Pancreas (tissue), 10 donors: ENCODE measurements at regions not wholly inside any gene's neighbourhood (a gene's known extent, or its start where the extent isn't known, plus 50 kb on each side); places are given as distances from the start of the nearest gene placed in this dataset.

Experiments
- ATAC-seq, 4 donors: fragments of 200-7000 bp; cut with Tn5 transposase; one replicate each; pipeline versions ENCODE4 v1.8.0 to v1.9.1; 2020; ENCODE audit warnings: mild to moderate bottlenecking in 4 of 4, moderate library complexity in 4 of 4
- DNase-seq, 6 donors: peaks; one replicate each; pipeline ENCODE4 v3.0.0-alpha.2; 2020
- FAIRE-seq: peaks from 2 replicates; lab custom pipeline; 2012; peaks lifted over from hg19 to GRCh38; lab: Jason Lieb, UNC
- H3K27ac ChIP-seq, 4 donors: fragments of 200-600 bp; sonication (generic); 1 replicate in 3 of 4; 2 replicates in 1 of 4; pipeline versions ENCODE4 v1.5.0 to v1.8.0; 2020
- H3K27me3 ChIP-seq, 4 donors: fragments of 200-600 bp; one replicate each; pipeline ENCODE4 v1.8.0; 2021
- H3K36me3 ChIP-seq, 3 donors: fragments of 200-600 bp; sonication (generic) in 1 of 3; one replicate each; pipeline versions ENCODE4 v1.5.0 to v1.8.0; 2020 to 2021
- H3K4me1 ChIP-seq, 3 donors: fragments of 200-600 bp; one replicate each; pipeline ENCODE4 v1.8.0; 2021
- H3K4me3 ChIP-seq, 4 donors: fragments of 200-600 bp; sonication (generic) in 2 of 4; one replicate each; pipeline versions ENCODE4 v1.5.0 to v1.8.0; 2020 to 2021
- H3K9me3 ChIP-seq, 4 donors: fragments of 200-600 bp; one replicate each; pipeline ENCODE4 v1.8.0; 2021
- CTCF ChIP-seq, 4 donors: fragments of 200-600 bp; sonication (generic) in 3 of 4; IDR thresholded peaks; one replicate each; pipeline versions ENCODE4 v1.5.0 to v1.8.0; 2021; ENCODE audit warnings: antibody characterized with exemption in 4 of 4
- WGBS, 2 donors: extraction: QIAGEN DNeasy Blood & Tissue Kit; methylation state at CpG; one replicate each; pipeline ENCODE4 v1.1.7; 2013; 5-methylcytosine and 5-hydroxymethylcytosine counted together
- intact Hi-C, 3 donors: fragments of 100-400 bp; cut with DNase I; formaldehyde crosslinking; loops; one replicate each; pipeline versions ENCODE4 v1.11.1 to v1.14.2; 2022
- donor health status: healthy with polysubstance abuse.
- donor health status: DM: no; HTN: no; CAD: no; lungs with moderate emphysema.
- donor health status: DM: no; HTN: no; CAD: no.
- donor health status: control.
- donor health status: control.
- donor health status: Bipolar disorder and iron deficiency.
- donor health status: DM: yes; HTN: yes; CAD: no.
- donor health status: DM: no; HTN: no; CAD: no.
- donor health status: DM: no; HTN: no; CAD: no.
- donor health status: DM: yes; HTN: yes; CAD: no.

- intact Hi-C loops: no loop called here
- no peaks in the 10 kb centered on the region for H3K27me3 ChIP-seq
- no peaks in the 10 kb centered on the region for H3K36me3 ChIP-seq
- ATAC-seq (no peak), FAIRE-seq (no peak), DNase-seq (no peak)
- no peak for TF ChIP-seq CTCF (IDR thresholded peaks at IDR 0.05)
- H3K4me1 ChIP-seq: no peaks in the 10 kb centered on the region
- WGBS, 2 donors: 82 to 85% methylated on average over 4 of the region's 4 CpGs
- no peaks in the 10 kb centered on the region for H3K9me3 ChIP-seq
- H3K4me3 ChIP-seq: no peak overlapping the region
- H3K27ac ChIP-seq: no peak overlapping the region
Observed at GRCh38 chr1:34278211-34278610, 101.5 kb downstream of the C1orf94 start.

- FAIRE-seq (no peak), ATAC-seq (no peak), DNase-seq (no peak)
- TF ChIP-seq CTCF (IDR thresholded peaks at IDR 0.05): no peak
- intact Hi-C loops: no loop called here
- Histone ChIP-seq H3K9me3 (no peaks in the 10 kb centered on the region), H3K4me3 (no peak overlapping the region), H3K4me1 (no peaks in the 10 kb centered on the region), H3K27ac (no peak overlapping the region), H3K36me3 (no peaks in the 10 kb centered on the region), H3K27me3 (no peaks in the 10 kb centered on the region)
- WGBS, 2 donors: 63 to 69% methylated on average over 1 of the region's 1 CpG
Observed at GRCh38 chr1:34279971-34280370, 103.3 kb downstream of the C1orf94 start.

- H3K4me1 ChIP-seq: no peaks in the 10 kb centered on the region
- ATAC-seq: no peak
- H3K27me3 ChIP-seq: no peaks in the 10 kb centered on the region
- H3K9me3 ChIP-seq: no peaks in the 10 kb centered on the region
- H3K27ac ChIP-seq: no peak overlapping the region
- TF ChIP-seq CTCF (IDR thresholded peaks at IDR 0.05): no peak
- intact Hi-C loops: no loop called here
- no peak overlapping the region for H3K4me3 ChIP-seq
- no peak for DNase-seq
- WGBS, 2 donors: 59 to 63% methylated on average over 4 of the region's 4 CpGs
- H3K36me3 ChIP-seq: no peaks in the 10 kb centered on the region
- FAIRE-seq: no peak
Observed at GRCh38 chr1:34280509-34280908, 103.8 kb downstream of the C1orf94 start.

- Histone ChIP-seq H3K27me3 (no peaks in the 10 kb centered on the region), H3K4me3 (no peak overlapping the region), H3K27ac (no peak overlapping the region), H3K4me1 (no peaks in the 10 kb centered on the region), H3K36me3 (no peaks in the 10 kb centered on the region), H3K9me3 (no peaks in the 10 kb centered on the region)
- TF ChIP-seq CTCF (IDR thresholded peaks at IDR 0.05): no peak
- ATAC-seq (no peak), DNase-seq (no peak), FAIRE-seq (no peak)
- WGBS, 2 donors: 34 to 38% methylated on average over 3 of the region's 3 CpGs
- intact Hi-C loops: no loop called here
Observed at GRCh38 chr1:34283142-34283541, 106.4 kb downstream of the C1orf94 start.

- no peak for DNase-seq
- no peak overlapping the region for H3K27ac ChIP-seq
- no peak for FAIRE-seq
- H3K4me3 ChIP-seq: no peak overlapping the region
- no peak for ATAC-seq
- no peaks in the 10 kb centered on the region for H3K9me3 ChIP-seq
- no peak for TF ChIP-seq CTCF (IDR thresholded peaks at IDR 0.05)
- no peaks in the 10 kb centered on the region for H3K36me3 ChIP-seq
- no peaks in the 10 kb centered on the region for H3K27me3 ChIP-seq
- WGBS, 2 donors: 51 to 61% methylated on average over 6 of the region's 6 CpGs
- intact Hi-C loops: no loop called here
- no peaks in the 10 kb centered on the region for H3K4me1 ChIP-seq
Observed at GRCh38 chr1:34286511-34286910, 109.8 kb downstream of the C1orf94 start.
